Stimulated activated CD4-positive, alpha-beta T cell treated with anti-CD3 and anti-CD28 coated beads, TNF-alpha, amount 100 ng/mL, for 24 hours (primary cell): ENCODE measurements at regions not wholly inside any gene's neighbourhood (a gene's known extent, or its start where the extent isn't known, plus 50 kb on each side); places are given as distances from the start of the nearest gene placed in this dataset.

ENCODE experiments used
- DNase-seq, 3 experiments: peaks; one replicate each; pipeline ENCODE4 v3.0.0-alpha.2; 2020; ENCODE audit warnings: low read depth in 3 of 3

GRCh38 chr12:91361864-91362263 lies 179.2 kb upstream of the DCN start:
- no peak for DNase-seq

- DNase-seq = no peak
Observed at GRCh38 chr12:91357381-91357780, 174.8 kb upstream of the DCN start.

GRCh38 chr12:91356405-91356804 lies 173.8 kb upstream of the DCN start:
- no peak for DNase-seq

GRCh38 chr12:91355150-91356006 lies 172.8 kb upstream of the DCN start:
- peak in 1 of 3 experiments; percentile 40 for DNase-seq

- no peak for DNase-seq
Observed at GRCh38 chr12:91353266-91353665, 170.6 kb upstream of the DCN start.

- no peak for DNase-seq
Observed at GRCh38 chr12:91349476-91349875, 166.9 kb upstream of the DCN start.

GRCh38 chr12:91347481-91348214 lies 165.0 kb upstream of the DCN start:
- DNase-seq = no peak

GRCh38 chr12:91346827-91347226 lies 164.2 kb upstream of the DCN start:
- DNase-seq = no peak

GRCh38 chr12:91344408-91344807 lies 161.8 kb upstream of the DCN start:
- no peak for DNase-seq

GRCh38 chr12:91343010-91343409 lies 160.4 kb upstream of the DCN start:
- no peak for DNase-seq

- DNase-seq = no peak
Observed at GRCh38 chr12:91339106-91339505, 156.5 kb upstream of the DCN start.

- no peak for DNase-seq
Observed at GRCh38 chr12:91335699-91336098, 153.1 kb upstream of the DCN start.

- DNase-seq = no peak
Observed at GRCh38 chr12:91333966-91334365, 151.3 kb upstream of the DCN start.

GRCh38 chr12:91332302-91332701 lies 149.7 kb upstream of the DCN start:
- no peak for DNase-seq

GRCh38 chr12:91331371-91331770 lies 148.8 kb upstream of the DCN start:
- DNase-seq = no peak

GRCh38 chr12:91328451-91328850 lies 145.8 kb upstream of the DCN start:
- no peak for DNase-seq

GRCh38 chr12:91327889-91328288 lies 145.3 kb upstream of the DCN start:
- no peak for DNase-seq

- DNase-seq = no peak
Observed at GRCh38 chr12:91327131-91327530, 144.5 kb upstream of the DCN start.

GRCh38 chr12:91326058-91327027 lies 143.7 kb upstream of the DCN start:
- peak in 2 of 3 experiments; percentile 2 to 21 for DNase-seq

GRCh38 chr12:91320999-91321398 lies 138.4 kb upstream of the DCN start:
- DNase-seq = no peak

GRCh38 chr12:91319071-91319760 lies 136.6 kb upstream of the DCN start:
- no peak for DNase-seq
